ENCODE measurements at regions not wholly inside any gene's neighbourhood (a gene's known extent, or its start where the extent isn't known, plus 50 kb on each side); places are given as distances from the start of the nearest gene placed in this dataset.

DNA sequence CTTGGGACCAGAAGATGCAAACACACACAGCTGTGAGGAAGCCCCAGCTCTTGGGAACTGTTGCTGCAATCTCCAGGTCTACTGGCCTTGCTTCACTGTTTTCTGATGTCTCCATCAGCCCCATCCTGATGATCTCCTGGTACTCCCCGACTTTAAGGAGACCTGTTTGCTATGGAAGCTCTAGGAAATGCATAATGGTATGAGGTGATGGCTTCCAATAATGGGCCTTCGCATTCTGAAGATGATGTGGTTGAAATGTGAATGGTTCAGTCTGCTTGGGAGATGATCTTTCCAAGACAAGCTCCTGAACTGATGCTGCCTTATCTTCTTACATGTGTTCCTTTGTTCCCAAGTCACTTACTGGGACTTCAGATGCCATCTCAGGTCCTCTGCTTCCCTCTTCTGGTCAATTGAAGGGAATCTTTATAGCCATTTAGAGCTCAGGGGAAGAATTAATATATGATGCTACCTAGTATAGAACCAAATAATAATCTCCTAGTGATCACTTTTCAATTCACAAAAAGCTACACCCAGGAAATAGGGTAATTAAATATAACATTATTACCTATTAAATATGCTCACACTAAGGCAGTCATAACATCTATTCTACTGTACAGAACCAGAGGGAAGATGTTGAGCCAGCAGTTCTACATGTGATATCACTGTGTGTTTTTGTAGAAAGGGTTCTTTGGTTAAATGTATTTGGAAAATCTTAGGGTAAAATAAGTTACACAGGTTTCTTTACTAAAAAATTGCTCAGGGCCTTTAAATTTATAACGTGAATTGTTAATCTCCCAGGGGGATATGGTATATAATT lies 73.9 kb upstream of the VTCN1 start:
- peak; percentile 5 to 21 for DNase-seq (ENCODE audit: low read depth in 1 of 2, low spot score in 1 of 2)
- Histone ChIP-seq H3K27me3 (ENCODE audit: insufficient read depth, poor library complexity, severe bottlenecking) (peaks cover 2% of the 10 kb centered on the region), H3K4me3 (replicated peaks; ENCODE audit: insufficient read depth, low read length) (no peak overlapping the region), H3K27ac (replicated peaks) (no peak overlapping the region)
- TF ChIP-seq, protein P1, sequence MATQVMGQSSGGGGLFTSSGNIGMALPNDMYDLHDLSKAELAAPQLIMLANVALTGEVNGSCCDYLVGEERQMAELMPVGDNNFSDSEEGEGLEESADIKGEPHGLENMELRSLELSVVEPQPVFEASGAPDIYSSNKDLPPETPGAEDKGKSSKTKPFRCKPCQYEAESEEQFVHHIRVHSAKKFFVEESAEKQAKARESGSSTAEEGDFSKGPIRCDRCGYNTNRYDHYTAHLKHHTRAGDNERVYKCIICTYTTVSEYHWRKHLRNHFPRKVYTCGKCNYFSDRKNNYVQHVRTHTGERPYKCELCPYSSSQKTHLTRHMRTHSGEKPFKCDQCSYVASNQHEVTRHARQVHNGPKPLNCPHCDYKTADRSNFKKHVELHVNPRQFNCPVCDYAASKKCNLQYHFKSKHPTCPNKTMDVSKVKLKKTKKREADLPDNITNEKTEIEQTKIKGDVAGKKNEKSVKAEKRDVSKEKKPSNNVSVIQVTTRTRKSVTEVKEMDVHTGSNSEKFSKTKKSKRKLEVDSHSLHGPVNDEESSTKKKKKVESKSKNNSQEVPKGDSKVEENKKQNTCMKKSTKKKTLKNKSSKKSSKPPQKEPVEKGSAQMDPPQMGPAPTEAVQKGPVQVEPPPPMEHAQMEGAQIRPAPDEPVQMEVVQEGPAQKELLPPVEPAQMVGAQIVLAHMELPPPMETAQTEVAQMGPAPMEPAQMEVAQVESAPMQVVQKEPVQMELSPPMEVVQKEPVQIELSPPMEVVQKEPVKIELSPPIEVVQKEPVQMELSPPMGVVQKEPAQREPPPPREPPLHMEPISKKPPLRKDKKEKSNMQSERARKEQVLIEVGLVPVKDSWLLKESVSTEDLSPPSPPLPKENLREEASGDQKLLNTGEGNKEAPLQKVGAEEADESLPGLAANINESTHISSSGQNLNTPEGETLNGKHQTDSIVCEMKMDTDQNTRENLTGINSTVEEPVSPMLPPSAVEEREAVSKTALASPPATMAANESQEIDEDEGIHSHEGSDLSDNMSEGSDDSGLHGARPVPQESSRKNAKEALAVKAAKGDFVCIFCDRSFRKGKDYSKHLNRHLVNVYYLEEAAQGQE (IDR thresholded peaks at IDR 0.05; ENCODE audit: insufficient replicate concordance, low read depth), result no peak
- TF ChIP-seq, protein P2, sequence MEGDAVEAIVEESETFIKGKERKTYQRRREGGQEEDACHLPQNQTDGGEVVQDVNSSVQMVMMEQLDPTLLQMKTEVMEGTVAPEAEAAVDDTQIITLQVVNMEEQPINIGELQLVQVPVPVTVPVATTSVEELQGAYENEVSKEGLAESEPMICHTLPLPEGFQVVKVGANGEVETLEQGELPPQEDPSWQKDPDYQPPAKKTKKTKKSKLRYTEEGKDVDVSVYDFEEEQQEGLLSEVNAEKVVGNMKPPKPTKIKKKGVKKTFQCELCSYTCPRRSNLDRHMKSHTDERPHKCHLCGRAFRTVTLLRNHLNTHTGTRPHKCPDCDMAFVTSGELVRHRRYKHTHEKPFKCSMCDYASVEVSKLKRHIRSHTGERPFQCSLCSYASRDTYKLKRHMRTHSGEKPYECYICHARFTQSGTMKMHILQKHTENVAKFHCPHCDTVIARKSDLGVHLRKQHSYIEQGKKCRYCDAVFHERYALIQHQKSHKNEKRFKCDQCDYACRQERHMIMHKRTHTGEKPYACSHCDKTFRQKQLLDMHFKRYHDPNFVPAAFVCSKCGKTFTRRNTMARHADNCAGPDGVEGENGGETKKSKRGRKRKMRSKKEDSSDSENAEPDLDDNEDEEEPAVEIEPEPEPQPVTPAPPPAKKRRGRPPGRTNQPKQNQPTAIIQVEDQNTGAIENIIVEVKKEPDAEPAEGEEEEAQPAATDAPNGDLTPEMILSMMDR (IDR thresholded peaks at IDR 0.05; ENCODE audit: insufficient read depth, low read length), result peak; percentile 8

DNA sequence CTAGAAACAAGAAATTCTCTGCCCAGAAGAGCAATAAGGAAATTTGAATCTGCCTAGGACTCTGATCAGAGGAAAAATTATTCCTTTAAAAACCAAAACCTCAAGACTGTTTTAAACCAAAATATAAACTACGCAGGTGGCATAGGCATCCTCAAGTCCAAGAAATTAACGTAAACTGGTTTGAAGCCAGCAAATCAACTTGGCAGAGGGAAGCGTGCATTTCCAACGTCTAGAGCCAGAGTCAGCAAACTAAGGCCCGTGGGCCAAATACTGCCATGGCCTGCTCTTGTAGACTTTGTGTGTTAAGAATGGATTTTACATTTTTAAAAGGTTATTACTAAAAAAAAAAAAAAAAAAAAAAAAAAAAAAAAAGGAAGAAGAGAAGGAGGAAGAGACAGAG lies 67.8 kb upstream of the VTCN1 start:
- no peaks in the 10 kb centered on the region for H3K27me3 ChIP-seq (ENCODE audit: insufficient read depth, poor library complexity, severe bottlenecking)
- DNase-seq (ENCODE audit: low read depth in 1 of 2, low spot score in 1 of 2), result no peak
- no peak overlapping the region for H3K27ac ChIP-seq (replicated peaks)
- no peak overlapping the region for H3K4me3 ChIP-seq (replicated peaks; ENCODE audit: insufficient read depth, low read length)
- TF ChIP-seq, protein P2 (IDR thresholded peaks at IDR 0.05; ENCODE audit: insufficient read depth, low read length), result no peak
- TF ChIP-seq POLR2AphosphoS5 (IDR thresholded peaks at IDR 0.05; ENCODE audit: low read depth) (no peak), GABPA (IDR thresholded peaks at IDR 0.05; ENCODE audit: low read depth) (no peak), SPI1 (IDR thresholded peaks at IDR 0.05; ENCODE audit: borderline replicate concordance, low read depth) (no peak)
- TF ChIP-seq, protein P1 (IDR thresholded peaks at IDR 0.05; ENCODE audit: insufficient replicate concordance, low read depth), result no peak

DNA sequence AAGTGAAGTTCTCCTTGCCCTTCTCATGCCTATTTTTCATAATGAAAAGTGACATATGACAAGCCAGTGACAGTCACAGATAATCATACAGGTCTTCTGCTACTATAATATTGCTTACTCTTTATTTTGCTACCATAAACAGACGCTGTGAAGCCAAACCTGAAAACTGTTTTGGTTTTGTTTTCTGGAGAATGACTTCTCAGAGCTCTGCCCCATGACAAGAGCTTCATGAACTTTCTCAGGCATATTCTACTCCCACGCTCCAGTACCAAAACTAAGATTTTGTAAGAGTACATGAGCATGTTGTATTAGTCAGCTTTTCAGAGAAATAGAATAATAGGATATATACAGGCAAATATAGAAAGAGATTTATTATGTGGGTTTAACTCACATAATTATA lies 64.3 kb upstream of the VTCN1 start:
- no peak for DNase-seq (ENCODE audit: low read depth in 1 of 2, low spot score in 1 of 2)

More for the DNA sequence above, 64.3 kb upstream of the VTCN1 start:
- Histone ChIP-seq H3K27me3 (ENCODE audit: insufficient read depth, poor library complexity, severe bottlenecking) (no peaks in the 10 kb centered on the region), H3K4me3 (replicated peaks; ENCODE audit: insufficient read depth, low read length) (no peak overlapping the region), H3K27ac (replicated peaks) (no peak overlapping the region)
- TF ChIP-seq SPI1 (IDR thresholded peaks at IDR 0.05; ENCODE audit: borderline replicate concordance, low read depth) (no peak), POLR2AphosphoS5 (IDR thresholded peaks at IDR 0.05; ENCODE audit: low read depth) (no peak), GABPA (IDR thresholded peaks at IDR 0.05; ENCODE audit: low read depth) (no peak)
- TF ChIP-seq, protein P1 (IDR thresholded peaks at IDR 0.05; ENCODE audit: insufficient replicate concordance, low read depth), result no peak
- TF ChIP-seq, protein P2 (IDR thresholded peaks at IDR 0.05; ENCODE audit: insufficient read depth, low read length), result no peak

Data from HL-60 (cell line).